HCT116 (cell line): ENCODE measurements at regions not wholly inside any gene's neighbourhood (a gene's known extent, or its start where the extent isn't known, plus 50 kb on each side); places are given as distances from the start of the nearest gene placed in this dataset.

Experiments used
- CBX3 ChIP-seq: IDR thresholded peaks from 2 replicates; pipeline ENCODE4 v1.6.1; 2012; ENCODE audit warnings: low read depth
- CEBPB ChIP-seq: IDR thresholded peaks from 2 replicates; pipeline ENCODE4 v1.6.1; 2012; ENCODE audit warnings: low read depth
- EZH2 ChIP-seq: fragments of 200-600 bp; sonication (generic); IDR thresholded peaks from 2 replicates; pipeline ENCODE4 v1.6.1; 2017; ENCODE audit warnings: antibody characterized with exemption, mixed run types
- EZH2phosphoT487 ChIP-seq: fragments of 200-600 bp; IDR thresholded peaks from 2 replicates; pipeline ENCODE4 v1.6.1; 2018; ENCODE audit warnings: antibody characterized with exemption, borderline replicate concordance
- JUND ChIP-seq: IDR thresholded peaks from 2 replicates; pipeline ENCODE4 v1.6.1; 2012
- POLR2A ChIP-seq: IDR thresholded peaks from 2 replicates; pipeline ENCODE4 v1.7.0; 2011; ENCODE audit warnings: borderline replicate concordance; ENCODE audit not compliant: insufficient read depth, insufficient read length; ENCODE audit errors: extremely low read depth
- POLR2AphosphoS5 ChIP-seq: IDR thresholded peaks from 2 replicates; pipeline ENCODE4 v1.6.1; 2011; ENCODE audit warnings: mild to moderate bottlenecking, low read depth, low read length, moderate library complexity
- RAD21 ChIP-seq: IDR thresholded peaks from 2 replicates; pipeline ENCODE4 v1.6.1; 2012; ENCODE audit warnings: low read depth, mild to moderate bottlenecking
- SRF ChIP-seq: IDR thresholded peaks from 2 replicates; pipeline ENCODE4 v1.6.1; 2012; ENCODE audit warnings: low read depth
- TCF7L2 ChIP-seq: IDR thresholded peaks from 2 replicates; pipeline ENCODE4 v1.7.0; 2011; ENCODE audit warnings: borderline replicate concordance, inconsistent platforms; ENCODE audit not compliant: insufficient read depth, insufficient read length; ENCODE audit errors: extremely low read depth
- YY1 ChIP-seq: IDR thresholded peaks from 2 replicates; pipeline ENCODE4 v1.6.1; 2011; ENCODE audit warnings: low read length, low read depth, moderate library complexity, mild to moderate bottlenecking; ENCODE audit not compliant: insufficient replicate concordance; ENCODE audit errors: extremely low read depth
- TF ChIP-seq, protein P1 (sequence below), 3 experiments: fragments of 200-600 bp in 1 of 3; sonication (generic) in 1 of 3; IDR thresholded peaks in 2 of 3; conservative IDR thresholded peaks in 1 of 3; 2 replicates each; pipeline ENCODE4 v1.5.1; 2012 to 2017; ENCODE audit warnings: low read depth in 2 of 3, low read length in 2 of 3, antibody characterized with exemption in 1 of 3, borderline replicate concordance in 1 of 3, control low read depth in 1 of 3, mild to moderate bottlenecking in 1 of 3, mixed read lengths in 1 of 3, mixed run types in 1 of 3, moderate library complexity in 1 of 3; ENCODE audit not compliant: insufficient read depth in 1 of 3
- TF ChIP-seq, protein P2 (sequence below): IDR thresholded peaks from 2 replicates; pipeline ENCODE4 v1.6.1; 2012
- TF ChIP-seq, protein P3 (sequence below): IDR thresholded peaks from 2 replicates; pipeline ENCODE4 v1.6.1; 2012

DNA sequence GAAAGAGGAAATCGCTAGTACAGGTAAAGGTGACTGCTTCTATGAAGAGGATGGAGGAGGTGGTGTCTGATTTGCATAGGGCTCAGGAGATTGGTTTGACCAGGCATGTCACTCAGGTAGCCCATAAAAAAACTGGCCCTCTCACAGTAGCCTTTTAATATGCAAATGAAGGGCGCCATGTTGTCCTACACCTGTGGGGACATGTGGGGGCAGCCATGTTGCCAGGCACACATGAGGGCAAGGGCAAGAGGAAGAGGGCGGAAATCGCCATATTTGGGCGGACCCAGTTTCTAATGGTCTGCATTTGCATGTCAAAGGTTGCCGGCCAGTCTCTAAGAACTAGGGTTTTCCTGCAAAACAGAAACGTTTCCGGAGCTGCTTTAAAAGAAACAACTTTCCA lies 1330.6 kb downstream of the DSC3 start:
- TF ChIP-seq EZH2 (no peak), POLR2A (no peak), EZH2phosphoT487 (no peak), TCF7L2 (no peak), CBX3 (no peak), JUND (no peak), POLR2AphosphoS5 (no peak), CEBPB (no peak), YY1 (no peak), RAD21 (no peak), SRF (no peak)
- TF ChIP-seq, protein P1, sequence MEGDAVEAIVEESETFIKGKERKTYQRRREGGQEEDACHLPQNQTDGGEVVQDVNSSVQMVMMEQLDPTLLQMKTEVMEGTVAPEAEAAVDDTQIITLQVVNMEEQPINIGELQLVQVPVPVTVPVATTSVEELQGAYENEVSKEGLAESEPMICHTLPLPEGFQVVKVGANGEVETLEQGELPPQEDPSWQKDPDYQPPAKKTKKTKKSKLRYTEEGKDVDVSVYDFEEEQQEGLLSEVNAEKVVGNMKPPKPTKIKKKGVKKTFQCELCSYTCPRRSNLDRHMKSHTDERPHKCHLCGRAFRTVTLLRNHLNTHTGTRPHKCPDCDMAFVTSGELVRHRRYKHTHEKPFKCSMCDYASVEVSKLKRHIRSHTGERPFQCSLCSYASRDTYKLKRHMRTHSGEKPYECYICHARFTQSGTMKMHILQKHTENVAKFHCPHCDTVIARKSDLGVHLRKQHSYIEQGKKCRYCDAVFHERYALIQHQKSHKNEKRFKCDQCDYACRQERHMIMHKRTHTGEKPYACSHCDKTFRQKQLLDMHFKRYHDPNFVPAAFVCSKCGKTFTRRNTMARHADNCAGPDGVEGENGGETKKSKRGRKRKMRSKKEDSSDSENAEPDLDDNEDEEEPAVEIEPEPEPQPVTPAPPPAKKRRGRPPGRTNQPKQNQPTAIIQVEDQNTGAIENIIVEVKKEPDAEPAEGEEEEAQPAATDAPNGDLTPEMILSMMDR (IDR thresholded peaks at IDR 0.05 in 2 of 3, conservative IDR thresholded peaks at IDR 0.05 in 1 of 3; ENCODE audit: borderline replicate concordance in 1 of 3, insufficient read depth in 1 of 3, low read depth in 2 of 3, low read length in 2 of 3) = no peak
- TF ChIP-seq, protein P2, sequence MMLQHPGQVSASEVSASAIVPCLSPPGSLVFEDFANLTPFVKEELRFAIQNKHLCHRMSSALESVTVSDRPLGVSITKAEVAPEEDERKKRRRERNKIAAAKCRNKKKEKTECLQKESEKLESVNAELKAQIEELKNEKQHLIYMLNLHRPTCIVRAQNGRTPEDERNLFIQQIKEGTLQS = no peak
- TF ChIP-seq, protein P3, sequence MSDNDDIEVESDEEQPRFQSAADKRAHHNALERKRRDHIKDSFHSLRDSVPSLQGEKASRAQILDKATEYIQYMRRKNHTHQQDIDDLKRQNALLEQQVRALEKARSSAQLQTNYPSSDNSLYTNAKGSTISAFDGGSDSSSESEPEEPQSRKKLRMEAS = no peak
